Germinal center (tissue), 1 donor: ENCODE measurements at regions not wholly inside any gene's neighbourhood (a gene's known extent, or its start where the extent isn't known, plus 50 kb on each side); places are given as distances from the start of the nearest gene placed in this dataset.
A peak's percentile ranks its signal among the peaks of the same experiment; 100 is the strongest.
"Not testable (repeated sequence)": the region's sequence is repeated elsewhere in the genome, so short reads cannot be mapped to it uniquely, and the experiment has no call there.

Experiments
- DNase-seq: peaks from one replicate; pipeline ENCODE4 v3.0.0; 2012; ENCODE audit warnings: mixed read lengths, low spot score

- DNase-seq, result no peak
These were observed 132.9 kb upstream of the LRIG1 start for GRCh38 chr3:66633402-66634381.

GRCh38 chr3:66638717-66639116 is 137.9 kb upstream of the LRIG1 start:
- DNase-seq, result peak; percentile 35

GRCh38 chr3:66639809-66640356 is 139.1 kb upstream of the LRIG1 start:
- no peak for DNase-seq

GRCh38 chr3:66642019-66642418 is 141.2 kb upstream of the LRIG1 start:
- DNase-seq, result no peak

GRCh38 chr3:66642484-66642883 is 141.7 kb upstream of the LRIG1 start:
- DNase-seq, result no peak

GRCh38 chr3:66644549-66644948 is 143.7 kb upstream of the LRIG1 start:
- no peak for DNase-seq

- no peak for DNase-seq
These were observed 148.2 kb upstream of the LRIG1 start for GRCh38 chr3:66648975-66649374.

GRCh38 chr3:66651520-66651919 is 150.7 kb upstream of the LRIG1 start:
- not testable (repeated sequence) for DNase-seq

GRCh38 chr3:66652100-66652499 is 151.3 kb upstream of the LRIG1 start:
- not testable (repeated sequence) for DNase-seq

- no peak for DNase-seq
These were observed 154.2 kb upstream of the LRIG1 start for GRCh38 chr3:66655044-66655443.

- DNase-seq, result no peak
These were observed 154.8 kb upstream of the LRIG1 start for GRCh38 chr3:66655671-66656070.

- DNase-seq, result no peak
These were observed 155.8 kb upstream of the LRIG1 start for GRCh38 chr3:66656609-66657008.

GRCh38 chr3:66659056-66659455 is 158.2 kb upstream of the LRIG1 start:
- DNase-seq, result no peak

GRCh38 chr3:66661628-66662027 is 160.8 kb upstream of the LRIG1 start:
- no peak for DNase-seq

- DNase-seq, result no peak
These were observed 162.1 kb upstream of the LRIG1 start for GRCh38 chr3:66662894-66663293.

- DNase-seq, result no peak
These were observed 164.3 kb upstream of the LRIG1 start for GRCh38 chr3:66665021-66665695.

GRCh38 chr3:66666362-66666761 is 165.5 kb upstream of the LRIG1 start:
- DNase-seq, result no peak

GRCh38 chr3:66667263-66667662 is 166.4 kb upstream of the LRIG1 start:
- DNase-seq, result no peak

GRCh38 chr3:66671291-66671690 is 170.5 kb upstream of the LRIG1 start:
- DNase-seq, result no peak

GRCh38 chr3:66672830-66673229 is 172.0 kb upstream of the LRIG1 start:
- no peak for DNase-seq

GRCh38 chr3:66673293-66673692 is 172.5 kb upstream of the LRIG1 start:
- DNase-seq, result no peak

GRCh38 chr3:66675366-66675765 is 174.5 kb upstream of the LRIG1 start:
- no peak for DNase-seq
